H1 (cell line): ENCODE measurements at regions not wholly inside any gene's neighbourhood (a gene's known extent, or its start where the extent isn't known, plus 50 kb on each side); places are given as distances from the start of the nearest gene placed in this dataset.

Source experiments
- CHD2 ChIP-seq: IDR thresholded peaks from 2 replicates; pipeline ENCODE4 v1.6.1; 2012; ENCODE audit warnings: low read length, improper control_type of control experiment
- RBBP5 ChIP-seq: IDR thresholded peaks from 2 replicates; pipeline ENCODE4 v1.7.1; 2012; ENCODE audit warnings: low read depth, mild to moderate bottlenecking, inconsistent platforms, low read length, moderate library complexity, borderline replicate concordance
- TAF1 ChIP-seq: IDR thresholded peaks from 2 replicates; pipeline ENCODE4 v1.6.1; 2011; ENCODE audit warnings: mild to moderate bottlenecking, low read depth, low read length
- TF ChIP-seq, protein P1 (sequence below): fragments of 300-600 bp; sonication (generic); IDR thresholded peaks from 2 replicates; pipeline ENCODE4 v1.7.1; 2012; ENCODE audit warnings: low read length, moderate library complexity, mild to moderate bottlenecking, inconsistent platforms; ENCODE audit not compliant: insufficient replicate concordance
- TF ChIP-seq, protein P2 (sequence below), 3 experiments: IDR thresholded peaks; 1 replicate in 2 of 3; 2 replicates in 1 of 3; pipeline versions ENCODE4 v1.5.1 to v1.6.1; 2011; ENCODE audit warnings: low read length in 3 of 3, mild to moderate bottlenecking in 3 of 3, inconsistent platforms in 2 of 3, low read depth in 1 of 3, moderate library complexity in 1 of 3; ENCODE audit not compliant: insufficient read depth in 1 of 3; ENCODE audit errors: control extremely low read depth in 1 of 3

DNA sequence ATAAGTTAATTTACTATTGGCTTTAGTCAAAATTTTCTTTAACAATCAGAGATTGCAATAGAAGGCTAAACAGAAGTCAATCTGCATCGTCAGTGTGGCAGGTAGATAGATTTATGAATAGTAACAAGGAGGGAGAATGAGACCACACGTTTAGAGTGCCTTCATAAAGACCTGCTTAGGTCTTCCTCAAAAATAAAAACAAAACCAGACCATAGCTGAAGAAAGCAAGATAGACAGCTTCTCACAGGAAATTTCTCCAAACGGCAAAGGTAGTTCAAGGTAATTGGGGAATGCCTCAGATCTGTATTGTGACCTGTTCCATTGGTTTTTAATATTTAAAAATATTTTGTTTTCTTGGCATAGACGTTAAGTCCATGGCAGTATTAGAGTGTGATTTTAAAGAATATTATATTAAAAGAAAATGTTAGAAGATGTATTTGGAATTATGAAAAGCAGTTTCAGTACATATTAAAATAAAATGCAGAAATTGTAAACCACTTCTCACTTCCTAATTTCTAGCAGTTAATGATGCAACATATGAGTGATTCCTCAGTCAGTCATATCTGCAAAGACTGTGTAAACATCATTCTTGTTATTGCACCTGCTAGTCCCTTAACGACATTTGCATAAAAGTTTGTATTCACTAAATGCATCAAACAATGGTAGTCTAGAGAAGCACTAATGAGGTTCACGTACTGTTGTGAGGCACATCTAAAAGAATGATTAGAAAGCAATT, 278.0 kb downstream of the HLX start:
- TF ChIP-seq, protein P1, sequence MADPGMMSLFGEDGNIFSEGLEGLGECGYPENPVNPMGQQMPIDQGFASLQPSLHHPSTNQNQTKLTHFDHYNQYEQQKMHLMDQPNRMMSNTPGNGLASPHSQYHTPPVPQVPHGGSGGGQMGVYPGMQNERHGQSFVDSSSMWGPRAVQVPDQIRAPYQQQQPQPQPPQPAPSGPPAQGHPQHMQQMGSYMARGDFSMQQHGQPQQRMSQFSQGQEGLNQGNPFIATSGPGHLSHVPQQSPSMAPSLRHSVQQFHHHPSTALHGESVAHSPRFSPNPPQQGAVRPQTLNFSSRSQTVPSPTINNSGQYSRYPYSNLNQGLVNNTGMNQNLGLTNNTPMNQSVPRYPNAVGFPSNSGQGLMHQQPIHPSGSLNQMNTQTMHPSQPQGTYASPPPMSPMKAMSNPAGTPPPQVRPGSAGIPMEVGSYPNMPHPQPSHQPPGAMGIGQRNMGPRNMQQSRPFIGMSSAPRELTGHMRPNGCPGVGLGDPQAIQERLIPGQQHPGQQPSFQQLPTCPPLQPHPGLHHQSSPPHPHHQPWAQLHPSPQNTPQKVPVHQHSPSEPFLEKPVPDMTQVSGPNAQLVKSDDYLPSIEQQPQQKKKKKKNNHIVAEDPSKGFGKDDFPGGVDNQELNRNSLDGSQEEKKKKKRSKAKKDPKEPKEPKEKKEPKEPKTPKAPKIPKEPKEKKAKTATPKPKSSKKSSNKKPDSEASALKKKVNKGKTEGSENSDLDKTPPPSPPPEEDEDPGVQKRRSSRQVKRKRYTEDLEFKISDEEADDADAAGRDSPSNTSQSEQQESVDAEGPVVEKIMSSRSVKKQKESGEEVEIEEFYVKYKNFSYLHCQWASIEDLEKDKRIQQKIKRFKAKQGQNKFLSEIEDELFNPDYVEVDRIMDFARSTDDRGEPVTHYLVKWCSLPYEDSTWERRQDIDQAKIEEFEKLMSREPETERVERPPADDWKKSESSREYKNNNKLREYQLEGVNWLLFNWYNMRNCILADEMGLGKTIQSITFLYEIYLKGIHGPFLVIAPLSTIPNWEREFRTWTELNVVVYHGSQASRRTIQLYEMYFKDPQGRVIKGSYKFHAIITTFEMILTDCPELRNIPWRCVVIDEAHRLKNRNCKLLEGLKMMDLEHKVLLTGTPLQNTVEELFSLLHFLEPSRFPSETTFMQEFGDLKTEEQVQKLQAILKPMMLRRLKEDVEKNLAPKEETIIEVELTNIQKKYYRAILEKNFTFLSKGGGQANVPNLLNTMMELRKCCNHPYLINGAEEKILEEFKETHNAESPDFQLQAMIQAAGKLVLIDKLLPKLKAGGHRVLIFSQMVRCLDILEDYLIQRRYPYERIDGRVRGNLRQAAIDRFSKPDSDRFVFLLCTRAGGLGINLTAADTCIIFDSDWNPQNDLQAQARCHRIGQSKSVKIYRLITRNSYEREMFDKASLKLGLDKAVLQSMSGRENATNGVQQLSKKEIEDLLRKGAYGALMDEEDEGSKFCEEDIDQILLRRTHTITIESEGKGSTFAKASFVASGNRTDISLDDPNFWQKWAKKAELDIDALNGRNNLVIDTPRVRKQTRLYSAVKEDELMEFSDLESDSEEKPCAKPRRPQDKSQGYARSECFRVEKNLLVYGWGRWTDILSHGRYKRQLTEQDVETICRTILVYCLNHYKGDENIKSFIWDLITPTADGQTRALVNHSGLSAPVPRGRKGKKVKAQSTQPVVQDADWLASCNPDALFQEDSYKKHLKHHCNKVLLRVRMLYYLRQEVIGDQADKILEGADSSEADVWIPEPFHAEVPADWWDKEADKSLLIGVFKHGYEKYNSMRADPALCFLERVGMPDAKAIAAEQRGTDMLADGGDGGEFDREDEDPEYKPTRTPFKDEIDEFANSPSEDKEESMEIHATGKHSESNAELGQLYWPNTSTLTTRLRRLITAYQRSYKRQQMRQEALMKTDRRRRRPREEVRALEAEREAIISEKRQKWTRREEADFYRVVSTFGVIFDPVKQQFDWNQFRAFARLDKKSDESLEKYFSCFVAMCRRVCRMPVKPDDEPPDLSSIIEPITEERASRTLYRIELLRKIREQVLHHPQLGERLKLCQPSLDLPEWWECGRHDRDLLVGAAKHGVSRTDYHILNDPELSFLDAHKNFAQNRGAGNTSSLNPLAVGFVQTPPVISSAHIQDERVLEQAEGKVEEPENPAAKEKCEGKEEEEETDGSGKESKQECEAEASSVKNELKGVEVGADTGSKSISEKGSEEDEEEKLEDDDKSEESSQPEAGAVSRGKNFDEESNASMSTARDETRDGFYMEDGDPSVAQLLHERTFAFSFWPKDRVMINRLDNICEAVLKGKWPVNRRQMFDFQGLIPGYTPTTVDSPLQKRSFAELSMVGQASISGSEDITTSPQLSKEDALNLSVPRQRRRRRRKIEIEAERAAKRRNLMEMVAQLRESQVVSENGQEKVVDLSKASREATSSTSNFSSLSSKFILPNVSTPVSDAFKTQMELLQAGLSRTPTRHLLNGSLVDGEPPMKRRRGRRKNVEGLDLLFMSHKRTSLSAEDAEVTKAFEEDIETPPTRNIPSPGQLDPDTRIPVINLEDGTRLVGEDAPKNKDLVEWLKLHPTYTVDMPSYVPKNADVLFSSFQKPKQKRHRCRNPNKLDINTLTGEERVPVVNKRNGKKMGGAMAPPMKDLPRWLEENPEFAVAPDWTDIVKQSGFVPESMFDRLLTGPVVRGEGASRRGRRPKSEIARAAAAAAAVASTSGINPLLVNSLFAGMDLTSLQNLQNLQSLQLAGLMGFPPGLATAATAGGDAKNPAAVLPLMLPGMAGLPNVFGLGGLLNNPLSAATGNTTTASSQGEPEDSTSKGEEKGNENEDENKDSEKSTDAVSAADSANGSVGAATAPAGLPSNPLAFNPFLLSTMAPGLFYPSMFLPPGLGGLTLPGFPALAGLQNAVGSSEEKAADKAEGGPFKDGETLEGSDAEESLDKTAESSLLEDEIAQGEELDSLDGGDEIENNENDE = no peak
- TF ChIP-seq, protein P2, sequence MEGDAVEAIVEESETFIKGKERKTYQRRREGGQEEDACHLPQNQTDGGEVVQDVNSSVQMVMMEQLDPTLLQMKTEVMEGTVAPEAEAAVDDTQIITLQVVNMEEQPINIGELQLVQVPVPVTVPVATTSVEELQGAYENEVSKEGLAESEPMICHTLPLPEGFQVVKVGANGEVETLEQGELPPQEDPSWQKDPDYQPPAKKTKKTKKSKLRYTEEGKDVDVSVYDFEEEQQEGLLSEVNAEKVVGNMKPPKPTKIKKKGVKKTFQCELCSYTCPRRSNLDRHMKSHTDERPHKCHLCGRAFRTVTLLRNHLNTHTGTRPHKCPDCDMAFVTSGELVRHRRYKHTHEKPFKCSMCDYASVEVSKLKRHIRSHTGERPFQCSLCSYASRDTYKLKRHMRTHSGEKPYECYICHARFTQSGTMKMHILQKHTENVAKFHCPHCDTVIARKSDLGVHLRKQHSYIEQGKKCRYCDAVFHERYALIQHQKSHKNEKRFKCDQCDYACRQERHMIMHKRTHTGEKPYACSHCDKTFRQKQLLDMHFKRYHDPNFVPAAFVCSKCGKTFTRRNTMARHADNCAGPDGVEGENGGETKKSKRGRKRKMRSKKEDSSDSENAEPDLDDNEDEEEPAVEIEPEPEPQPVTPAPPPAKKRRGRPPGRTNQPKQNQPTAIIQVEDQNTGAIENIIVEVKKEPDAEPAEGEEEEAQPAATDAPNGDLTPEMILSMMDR (IDR thresholded peaks at IDR 0.05; ENCODE audit: control extremely low read depth in 1 of 3, insufficient read depth in 1 of 3, low read depth in 1 of 3, low read length in 3 of 3) = no peak
- TF ChIP-seq RBBP5 (no peak), CHD2 (no peak), TAF1 (no peak)
